HL-60 (cell line): ENCODE measurements at regions not wholly inside any gene's neighbourhood (a gene's known extent, or its start where the extent isn't known, plus 50 kb on each side); places are given as distances from the start of the nearest gene placed in this dataset.

Experiments used
- GABPA ChIP-seq: IDR thresholded peaks from 2 replicates; pipeline ENCODE4 v1.6.1; 2012; ENCODE audit warnings: low read depth
- POLR2AphosphoS5 ChIP-seq: IDR thresholded peaks from 2 replicates; pipeline ENCODE4 v1.6.1; 2012; ENCODE audit warnings: low read depth
- TF ChIP-seq, protein P1 (sequence below): IDR thresholded peaks from one replicate; pipeline ENCODE4 v1.5.1; 2011; ENCODE audit warnings: low read length, control low read depth, inconsistent platforms; ENCODE audit not compliant: insufficient read depth
- TF ChIP-seq, protein P2 (sequence below): IDR thresholded peaks from 2 replicates; pipeline ENCODE4 v1.6.1; 2012; ENCODE audit warnings: low read depth; ENCODE audit not compliant: insufficient replicate concordance

DNA sequence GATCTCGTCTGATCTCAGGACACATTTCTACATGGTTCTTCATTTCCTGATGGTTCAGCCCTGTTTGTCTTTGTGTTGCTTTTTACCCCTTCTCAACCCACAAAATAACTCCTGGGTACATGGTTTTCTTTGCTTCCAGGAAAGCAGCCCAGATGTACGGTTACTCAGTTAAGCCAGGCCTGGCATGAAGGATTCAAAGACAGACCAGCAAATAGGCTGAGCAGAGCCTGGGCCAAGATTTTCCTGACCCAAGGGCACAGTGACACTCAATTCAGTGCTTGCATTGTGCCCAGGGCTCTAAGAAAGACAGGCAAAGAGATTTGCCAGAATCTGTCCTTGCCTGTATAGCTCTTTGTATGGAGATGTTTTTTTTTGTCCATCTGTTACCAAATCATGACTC, 340.8 kb upstream of the KIAA1217 start:
- TF ChIP-seq, protein P1, sequence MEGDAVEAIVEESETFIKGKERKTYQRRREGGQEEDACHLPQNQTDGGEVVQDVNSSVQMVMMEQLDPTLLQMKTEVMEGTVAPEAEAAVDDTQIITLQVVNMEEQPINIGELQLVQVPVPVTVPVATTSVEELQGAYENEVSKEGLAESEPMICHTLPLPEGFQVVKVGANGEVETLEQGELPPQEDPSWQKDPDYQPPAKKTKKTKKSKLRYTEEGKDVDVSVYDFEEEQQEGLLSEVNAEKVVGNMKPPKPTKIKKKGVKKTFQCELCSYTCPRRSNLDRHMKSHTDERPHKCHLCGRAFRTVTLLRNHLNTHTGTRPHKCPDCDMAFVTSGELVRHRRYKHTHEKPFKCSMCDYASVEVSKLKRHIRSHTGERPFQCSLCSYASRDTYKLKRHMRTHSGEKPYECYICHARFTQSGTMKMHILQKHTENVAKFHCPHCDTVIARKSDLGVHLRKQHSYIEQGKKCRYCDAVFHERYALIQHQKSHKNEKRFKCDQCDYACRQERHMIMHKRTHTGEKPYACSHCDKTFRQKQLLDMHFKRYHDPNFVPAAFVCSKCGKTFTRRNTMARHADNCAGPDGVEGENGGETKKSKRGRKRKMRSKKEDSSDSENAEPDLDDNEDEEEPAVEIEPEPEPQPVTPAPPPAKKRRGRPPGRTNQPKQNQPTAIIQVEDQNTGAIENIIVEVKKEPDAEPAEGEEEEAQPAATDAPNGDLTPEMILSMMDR: no peak
- TF ChIP-seq, protein P2, sequence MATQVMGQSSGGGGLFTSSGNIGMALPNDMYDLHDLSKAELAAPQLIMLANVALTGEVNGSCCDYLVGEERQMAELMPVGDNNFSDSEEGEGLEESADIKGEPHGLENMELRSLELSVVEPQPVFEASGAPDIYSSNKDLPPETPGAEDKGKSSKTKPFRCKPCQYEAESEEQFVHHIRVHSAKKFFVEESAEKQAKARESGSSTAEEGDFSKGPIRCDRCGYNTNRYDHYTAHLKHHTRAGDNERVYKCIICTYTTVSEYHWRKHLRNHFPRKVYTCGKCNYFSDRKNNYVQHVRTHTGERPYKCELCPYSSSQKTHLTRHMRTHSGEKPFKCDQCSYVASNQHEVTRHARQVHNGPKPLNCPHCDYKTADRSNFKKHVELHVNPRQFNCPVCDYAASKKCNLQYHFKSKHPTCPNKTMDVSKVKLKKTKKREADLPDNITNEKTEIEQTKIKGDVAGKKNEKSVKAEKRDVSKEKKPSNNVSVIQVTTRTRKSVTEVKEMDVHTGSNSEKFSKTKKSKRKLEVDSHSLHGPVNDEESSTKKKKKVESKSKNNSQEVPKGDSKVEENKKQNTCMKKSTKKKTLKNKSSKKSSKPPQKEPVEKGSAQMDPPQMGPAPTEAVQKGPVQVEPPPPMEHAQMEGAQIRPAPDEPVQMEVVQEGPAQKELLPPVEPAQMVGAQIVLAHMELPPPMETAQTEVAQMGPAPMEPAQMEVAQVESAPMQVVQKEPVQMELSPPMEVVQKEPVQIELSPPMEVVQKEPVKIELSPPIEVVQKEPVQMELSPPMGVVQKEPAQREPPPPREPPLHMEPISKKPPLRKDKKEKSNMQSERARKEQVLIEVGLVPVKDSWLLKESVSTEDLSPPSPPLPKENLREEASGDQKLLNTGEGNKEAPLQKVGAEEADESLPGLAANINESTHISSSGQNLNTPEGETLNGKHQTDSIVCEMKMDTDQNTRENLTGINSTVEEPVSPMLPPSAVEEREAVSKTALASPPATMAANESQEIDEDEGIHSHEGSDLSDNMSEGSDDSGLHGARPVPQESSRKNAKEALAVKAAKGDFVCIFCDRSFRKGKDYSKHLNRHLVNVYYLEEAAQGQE: no peak
- TF ChIP-seq POLR2AphosphoS5 (no peak), GABPA (no peak)
